ENCODE measurements at regions not wholly inside any gene's neighbourhood (a gene's known extent, or its start where the extent isn't known, plus 50 kb on each side); places are given as distances from the start of the nearest gene placed in this dataset.
"Not testable (repeated sequence)": the region's sequence is repeated elsewhere in the genome, so short reads cannot be mapped to it uniquely, and the experiment has no call there.

DNA sequence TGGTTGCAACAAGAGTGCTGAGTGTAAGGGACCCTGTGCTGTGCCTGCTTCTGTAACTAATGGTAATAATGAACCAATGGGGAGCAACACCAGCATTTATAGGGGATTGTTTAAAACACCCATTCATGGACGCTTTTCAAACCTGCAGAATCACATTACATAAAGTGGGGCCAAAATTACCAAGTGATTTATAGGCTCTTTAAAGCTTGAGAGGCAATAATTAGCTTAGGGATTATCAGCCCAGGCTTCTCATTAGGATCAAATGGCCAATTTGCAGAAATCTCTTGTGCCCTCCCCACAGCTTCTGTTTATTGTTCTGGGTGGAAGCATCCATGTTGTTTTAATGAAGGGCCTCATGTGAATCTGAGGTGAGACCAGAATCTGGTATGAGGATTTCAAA lies 125.5 kb downstream of the ZNF486 start:
- DNase-seq (ENCODE audit: low read depth): not testable (repeated sequence)

DNA sequence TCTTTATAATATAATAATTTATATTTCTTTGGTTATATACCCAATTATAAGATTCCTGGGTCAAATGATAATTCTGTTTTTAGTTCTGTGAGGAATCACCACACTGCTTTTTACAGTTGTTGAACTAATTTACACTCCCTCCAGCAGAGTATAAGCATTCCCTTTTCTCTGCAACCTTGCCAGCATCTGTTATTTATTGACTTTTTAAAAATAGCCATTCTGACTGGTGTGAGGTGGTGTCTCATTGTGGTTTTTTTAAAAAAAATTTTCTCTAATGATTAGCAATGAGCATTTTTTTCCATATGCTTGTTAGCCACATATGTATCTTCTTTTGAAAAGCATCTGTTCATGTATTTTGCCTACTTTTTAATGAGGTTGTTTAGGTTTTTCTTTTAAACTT lies 122.2 kb downstream of the ZNF486 start:
- DNase-seq (ENCODE audit: low read depth): no peak

DNA sequence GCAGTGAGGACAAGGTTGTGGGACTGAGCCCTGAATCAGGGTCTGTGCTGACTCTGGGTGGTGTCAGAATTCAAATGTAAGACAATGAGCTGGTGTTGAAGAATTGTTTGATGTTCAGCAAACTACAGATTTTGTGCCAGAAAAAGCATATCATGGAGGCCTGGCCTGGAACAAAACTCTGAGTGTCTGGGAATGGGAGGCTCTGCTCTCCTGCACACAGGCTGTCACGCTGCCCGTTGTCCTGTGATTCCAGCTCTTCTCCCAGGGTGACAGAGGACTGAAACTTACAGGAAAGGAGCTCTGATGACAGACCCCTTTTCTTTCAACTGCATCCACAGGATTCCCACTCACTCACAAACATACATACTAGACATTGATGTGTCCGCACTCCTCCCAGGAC lies 120.1 kb downstream of the ZNF486 start:
- DNase-seq (ENCODE audit: low read depth): no peak

DNA sequence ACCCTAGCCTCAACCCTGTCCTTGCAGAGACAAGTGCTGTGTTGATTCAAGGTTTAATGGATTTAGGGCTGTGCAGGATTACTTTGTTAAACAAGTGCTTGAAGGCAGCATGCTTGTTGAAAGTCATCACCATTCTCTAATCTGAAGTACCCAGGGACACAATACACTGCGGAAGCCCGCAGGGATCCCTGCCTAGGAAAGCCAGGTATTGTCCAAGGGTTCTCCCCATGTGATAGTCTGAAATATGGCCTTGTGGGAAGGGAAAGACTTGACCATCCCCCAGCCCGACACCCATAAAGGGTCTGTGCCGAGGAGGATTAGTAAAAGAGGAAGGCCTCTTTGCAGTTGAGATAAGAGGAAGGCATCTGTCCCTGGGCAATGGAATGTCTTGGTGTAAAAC lies 118.9 kb downstream of the ZNF486 start:
- not testable (repeated sequence) for DNase-seq (ENCODE audit: low read depth)

DNA sequence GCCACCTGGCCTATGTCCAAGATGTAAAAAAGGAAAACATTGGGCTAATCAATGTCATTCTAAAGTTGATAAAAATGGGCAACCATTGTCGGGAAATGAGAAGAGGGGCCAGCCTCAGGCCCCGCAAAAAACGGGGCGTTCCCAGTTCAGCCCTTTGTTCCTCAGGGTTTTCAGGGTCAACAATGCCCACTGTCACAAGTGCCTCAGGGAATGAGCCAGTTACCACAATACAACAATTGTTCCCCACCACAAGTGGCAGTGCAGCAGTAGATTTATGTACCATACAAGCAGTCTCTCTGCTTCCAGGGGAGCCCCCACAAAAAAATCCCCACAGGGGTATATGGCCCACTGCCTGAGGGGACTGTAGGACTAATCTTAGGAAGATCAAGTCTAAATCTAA lies 112.5 kb downstream of the ZNF486 start:
- no peak for DNase-seq (ENCODE audit: low read depth)

DNA sequence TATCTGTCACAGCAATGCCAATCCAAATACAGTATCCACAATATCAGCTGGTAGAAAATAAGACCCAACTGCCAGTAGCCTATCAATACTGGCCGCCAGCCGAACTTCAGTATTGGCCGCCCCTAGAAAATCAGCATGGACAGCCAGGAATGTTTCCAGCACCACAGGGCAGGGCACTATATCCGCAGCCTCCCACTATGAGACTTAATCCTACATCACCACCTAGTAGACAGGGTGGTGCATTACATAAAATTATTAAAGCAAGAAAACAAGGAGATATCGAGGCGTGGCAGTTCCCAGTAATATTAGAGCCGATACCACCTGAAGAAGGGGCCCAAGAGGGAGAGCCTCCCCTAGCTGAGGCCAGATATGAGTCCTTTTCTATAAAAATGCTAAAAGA lies 111.3 kb downstream of the ZNF486 start:
- peak; percentile 9 for DNase-seq (ENCODE audit: low read depth)

DNA sequence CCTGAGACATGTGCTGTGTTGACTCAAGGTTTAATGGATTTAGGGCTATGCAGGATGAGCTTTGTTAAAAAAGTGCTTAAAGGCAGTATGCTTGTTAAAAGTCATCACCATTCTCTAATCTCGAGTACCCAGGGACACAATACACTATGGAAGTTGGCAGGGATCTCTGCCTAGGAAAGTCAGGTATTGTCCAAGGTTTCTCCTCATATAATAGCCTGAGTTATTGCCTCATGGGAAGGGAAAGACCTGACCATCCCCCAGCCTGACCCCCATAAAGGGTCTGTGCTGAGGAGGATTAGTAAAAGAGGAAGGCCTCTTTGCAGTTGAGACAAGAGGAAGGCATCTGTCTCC lies 109.7 kb downstream of the ZNF486 start:
- DNase-seq (ENCODE audit: low read depth): not testable (repeated sequence)

DNA sequence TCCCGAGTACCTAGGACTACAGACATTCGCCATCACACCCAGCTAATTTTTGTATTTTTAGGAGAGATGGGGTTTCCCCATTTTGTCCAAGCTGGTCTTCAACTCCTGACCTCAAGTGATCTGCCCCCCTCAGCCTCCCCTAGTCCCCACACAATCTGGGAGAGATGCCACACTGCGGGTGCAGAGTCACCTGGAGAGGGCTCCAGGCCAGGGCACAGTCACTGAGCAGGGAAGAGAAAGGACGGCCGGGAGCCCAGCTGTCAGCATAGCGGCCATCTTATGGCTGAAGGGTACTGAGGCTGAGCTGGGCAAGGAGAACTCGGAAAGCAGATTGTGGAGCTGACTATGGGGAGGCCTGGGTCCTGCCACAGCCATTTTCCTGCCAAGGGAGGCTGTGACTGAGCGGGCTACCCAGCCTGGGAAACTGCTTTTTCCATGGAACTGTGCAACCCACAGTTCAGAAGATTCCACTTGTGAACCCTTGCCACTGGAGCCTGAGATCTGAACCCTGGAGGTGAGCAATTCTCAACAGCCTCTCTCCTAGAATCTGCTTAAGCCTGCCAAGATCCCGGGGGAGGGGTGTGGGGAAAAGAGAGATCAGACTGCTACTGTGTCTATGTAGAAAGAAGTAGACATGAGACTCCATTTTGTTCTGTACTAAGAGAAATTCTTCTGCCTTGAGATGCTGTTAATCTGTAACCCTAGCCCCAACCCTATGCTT lies 109.2 kb downstream of the ZNF486 start:
- DNase-seq (ENCODE audit: low read depth): no peak

DNA sequence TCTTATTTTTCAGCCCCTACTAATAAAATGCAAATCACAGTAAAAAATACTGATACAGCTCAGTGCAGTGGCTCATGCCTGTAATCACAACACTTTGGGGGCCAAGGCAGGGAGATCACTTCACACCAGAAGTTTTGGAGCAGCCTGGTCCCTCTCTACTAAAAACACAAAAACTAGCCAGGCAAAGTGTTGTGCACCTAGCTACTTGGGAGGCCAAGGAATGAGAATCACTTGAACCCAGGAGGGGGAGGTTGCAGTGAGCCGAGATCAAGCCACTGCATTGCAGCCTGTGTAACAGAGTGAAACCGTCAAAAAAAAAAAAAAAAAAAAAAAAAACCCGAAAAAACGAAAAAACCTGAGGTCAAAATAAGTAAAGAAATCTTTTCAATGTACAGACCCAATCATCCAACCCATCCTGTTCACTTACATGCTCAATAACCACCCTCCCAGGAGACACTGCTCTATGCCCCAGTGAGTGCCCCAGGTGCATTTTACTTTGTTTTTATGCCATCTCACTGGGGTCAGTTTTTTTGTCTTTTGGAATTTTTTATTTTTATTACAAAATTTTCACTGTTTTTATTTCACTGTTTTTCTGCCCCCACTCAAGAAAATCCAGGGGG lies 107.0 kb downstream of the ZNF486 start:
- DNase-seq (ENCODE audit: low read depth): no peak

DNA sequence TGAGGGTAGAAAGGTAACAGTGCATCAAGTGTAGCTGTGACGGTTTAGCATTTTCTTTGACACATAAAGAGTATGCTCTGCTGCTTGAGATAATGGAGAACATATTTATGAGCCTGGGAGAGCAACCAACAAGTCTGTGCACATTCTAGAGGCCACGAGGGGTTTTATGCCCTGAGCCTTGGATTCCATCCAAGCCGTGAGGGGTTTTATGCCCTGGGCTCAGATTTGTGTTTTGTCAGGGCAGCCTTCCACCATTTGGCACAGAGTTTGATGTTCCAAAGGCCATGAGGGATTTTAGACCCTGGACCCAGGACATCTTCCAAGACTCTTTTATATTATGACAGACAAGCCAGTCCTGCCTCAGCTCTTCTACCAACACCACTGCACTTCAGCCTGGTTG lies 106.4 kb downstream of the ZNF486 start:
- DNase-seq (ENCODE audit: low read depth): no peak

DNA sequence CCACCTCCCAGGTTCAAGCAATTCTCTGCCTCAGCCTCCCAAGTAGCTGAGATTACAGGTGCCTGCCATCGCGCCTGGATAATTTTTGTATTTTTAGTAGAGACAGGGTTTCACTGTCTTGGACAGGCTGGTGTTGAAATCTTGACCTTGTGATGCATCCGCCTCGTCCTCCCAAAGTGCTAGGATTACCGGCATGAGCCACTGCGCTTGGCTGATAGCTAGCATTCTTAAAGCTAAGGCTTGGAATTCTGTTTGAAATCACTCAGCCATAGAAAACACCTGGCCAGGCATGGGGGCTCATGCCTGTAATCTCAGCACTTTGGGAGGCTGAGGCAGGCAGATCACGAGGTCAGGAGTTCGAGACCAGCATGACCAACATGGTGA lies 105.6 kb downstream of the ZNF486 start:
- not testable (repeated sequence) for DNase-seq (ENCODE audit: low read depth)

DNA sequence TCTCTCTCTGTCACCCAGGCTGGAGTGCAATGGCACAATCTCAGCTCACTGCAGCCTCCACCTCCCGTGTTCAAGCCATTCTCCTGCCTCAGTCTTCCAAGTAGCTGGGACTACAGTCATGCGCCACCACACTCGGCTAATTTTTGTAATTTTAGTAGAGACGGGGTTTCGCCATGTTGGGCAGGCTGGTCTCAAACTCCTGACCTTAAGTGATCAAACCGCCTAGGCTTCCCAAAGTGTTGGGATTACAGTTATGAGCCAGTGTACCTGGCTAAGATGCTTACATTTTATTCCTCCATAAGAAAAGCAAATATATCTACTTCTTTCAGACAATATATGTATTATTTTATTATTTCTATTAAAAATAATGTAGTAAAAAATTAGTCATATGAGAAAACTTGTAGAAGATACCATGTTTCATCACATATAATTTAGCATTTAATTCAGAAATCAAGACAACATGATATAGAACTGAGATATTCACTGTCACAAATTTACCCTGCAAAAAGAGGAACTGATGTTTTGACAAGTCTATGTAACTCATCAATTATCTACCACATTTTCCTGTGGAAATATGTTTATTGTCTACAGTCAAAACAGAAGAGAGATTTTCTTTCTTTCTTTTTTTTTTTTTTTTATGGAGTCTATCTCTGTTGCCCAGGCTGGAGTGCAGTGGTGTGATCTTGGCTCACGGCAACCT lies 105.1 kb downstream of the ZNF486 start:
- not testable (repeated sequence) for DNase-seq (ENCODE audit: low read depth)

DNA sequence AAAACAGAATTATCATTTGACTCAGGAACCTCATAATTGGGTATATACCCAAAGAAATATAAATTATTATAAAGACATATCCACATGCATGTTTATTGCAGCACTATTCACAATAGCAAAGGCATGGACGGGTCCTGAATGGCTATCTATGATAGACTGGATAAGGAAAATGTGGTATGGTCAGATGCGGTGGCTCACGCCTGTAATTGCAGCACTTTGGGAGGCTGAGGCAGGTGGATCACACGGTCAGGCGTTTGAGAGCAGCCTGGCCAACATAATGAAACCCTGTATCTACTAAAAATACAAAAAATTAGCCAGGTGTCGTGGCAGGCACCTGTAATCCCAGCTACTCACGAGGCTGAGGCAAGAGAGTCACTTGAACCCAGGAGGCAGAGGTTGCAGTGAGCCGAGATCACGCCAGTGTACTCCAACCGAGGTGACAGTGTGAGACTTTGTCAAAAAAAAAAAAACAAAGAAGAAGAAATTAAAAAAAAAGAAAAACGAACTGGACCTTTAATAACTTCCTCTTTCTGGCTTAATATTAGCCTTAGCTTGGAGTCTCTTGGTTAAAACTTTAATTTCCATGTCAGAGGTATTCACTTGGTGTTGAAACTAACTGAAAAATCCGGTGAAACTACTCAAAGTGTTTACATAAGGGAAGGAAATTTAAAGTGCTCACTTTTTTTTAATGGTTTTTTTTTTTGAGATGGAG lies 104.4 kb downstream of the ZNF486 start:
- DNase-seq (ENCODE audit: low read depth): no peak

DNA sequence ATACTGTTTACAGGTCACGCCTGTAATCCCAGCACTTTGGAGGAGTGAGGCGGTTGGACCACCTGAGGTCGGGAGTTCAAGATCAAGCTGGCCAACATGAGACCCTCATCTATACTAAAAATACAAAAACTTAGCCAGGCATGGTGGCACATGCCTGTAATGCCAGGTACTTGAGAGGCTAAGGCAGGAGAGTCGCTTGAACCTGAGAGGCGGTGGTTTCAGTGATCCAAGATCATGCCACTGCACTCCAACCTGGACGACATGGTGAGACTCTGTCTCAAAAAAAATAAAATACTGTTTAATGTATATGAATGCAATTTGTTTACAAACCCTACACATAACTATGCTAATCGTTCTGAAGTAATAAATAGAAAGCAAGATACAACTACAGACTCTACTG lies 102.4 kb downstream of the ZNF486 start:
- no peak for DNase-seq (ENCODE audit: low read depth)

DNA sequence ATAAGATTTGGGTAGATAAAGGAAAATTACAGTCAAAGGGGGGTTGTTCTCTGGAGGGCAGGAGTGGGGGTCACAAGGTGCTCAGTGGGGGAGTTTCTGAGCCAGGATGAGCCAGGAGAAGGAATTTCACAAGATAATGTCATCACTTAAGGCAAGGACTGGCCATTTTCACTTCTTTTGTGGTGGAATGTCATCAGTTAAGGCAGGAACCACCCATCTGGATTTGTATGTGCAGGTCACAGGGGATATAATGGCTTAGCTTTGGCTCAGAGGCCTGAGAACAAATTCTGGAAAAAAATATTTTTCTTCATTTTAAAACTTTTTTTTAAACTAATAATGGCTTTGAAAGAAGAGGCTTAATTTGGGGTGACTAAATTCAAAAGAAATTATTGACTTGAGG lies 94.5 kb downstream of the ZNF486 start:
- not testable (repeated sequence) for DNase-seq (ENCODE audit: low read depth)

DNA sequence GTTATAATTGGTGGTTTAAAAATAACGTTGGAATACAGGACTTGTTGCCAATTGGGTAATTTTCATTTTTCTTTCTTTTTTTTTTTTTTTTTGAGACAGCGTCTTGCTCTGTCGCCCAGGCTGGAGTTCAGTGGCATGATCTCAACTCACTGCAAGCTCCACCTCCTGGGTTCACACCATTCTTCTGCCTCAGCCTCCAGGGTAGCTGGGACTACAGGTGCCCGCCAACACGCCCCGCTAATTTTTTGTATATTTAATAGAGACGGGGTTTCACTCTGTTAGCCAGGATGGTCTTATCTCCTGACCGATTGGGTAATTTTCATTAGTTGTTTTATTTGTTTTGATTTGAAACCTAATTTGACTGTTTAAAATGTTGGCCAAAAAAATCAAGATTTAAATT lies 93.7 kb downstream of the ZNF486 start:
- DNase-seq (ENCODE audit: low read depth): not testable (repeated sequence)

DNA sequence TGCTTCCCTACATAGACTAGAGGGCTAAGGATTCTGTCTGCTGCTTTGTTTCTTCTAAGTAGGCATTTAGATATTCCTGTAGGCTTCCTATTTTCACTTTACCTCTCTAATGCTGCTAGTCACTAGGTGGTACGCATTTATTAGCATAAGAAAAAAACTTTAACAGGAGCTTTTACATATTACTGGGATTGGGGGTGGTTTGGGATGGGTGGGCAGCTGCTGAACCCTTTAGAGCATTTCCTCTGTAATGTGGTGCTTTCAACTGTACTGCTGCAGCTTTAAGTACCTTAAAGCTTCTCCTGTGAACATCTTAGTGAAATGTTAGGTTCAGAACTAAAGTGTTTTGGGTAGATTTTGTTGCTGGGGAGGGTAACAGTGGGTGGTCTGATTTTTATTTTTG lies 92.6 kb downstream of the ZNF486 start:
- no peak for DNase-seq (ENCODE audit: low read depth)

DNA sequence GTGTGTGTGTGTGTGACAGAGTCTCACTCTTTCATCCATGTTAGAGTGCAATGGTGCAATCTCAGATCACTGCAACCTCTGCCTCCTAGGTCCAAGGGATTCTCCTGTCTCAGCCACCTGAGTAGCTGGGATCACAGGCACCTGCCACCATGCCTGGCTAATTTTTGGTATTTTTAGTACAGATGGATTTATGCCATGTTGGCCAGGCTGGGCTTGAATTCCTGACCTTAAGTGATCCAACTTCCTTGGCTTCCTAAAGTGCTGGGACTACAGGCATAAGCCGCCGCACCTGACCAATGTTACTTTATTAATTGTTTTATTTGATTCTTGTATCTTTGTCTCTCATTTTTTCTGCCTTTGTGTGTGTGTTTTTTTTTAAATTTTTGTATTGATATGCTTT lies 89.6 kb downstream of the ZNF486 start:
- DNase-seq (ENCODE audit: low read depth): no peak

DNA sequence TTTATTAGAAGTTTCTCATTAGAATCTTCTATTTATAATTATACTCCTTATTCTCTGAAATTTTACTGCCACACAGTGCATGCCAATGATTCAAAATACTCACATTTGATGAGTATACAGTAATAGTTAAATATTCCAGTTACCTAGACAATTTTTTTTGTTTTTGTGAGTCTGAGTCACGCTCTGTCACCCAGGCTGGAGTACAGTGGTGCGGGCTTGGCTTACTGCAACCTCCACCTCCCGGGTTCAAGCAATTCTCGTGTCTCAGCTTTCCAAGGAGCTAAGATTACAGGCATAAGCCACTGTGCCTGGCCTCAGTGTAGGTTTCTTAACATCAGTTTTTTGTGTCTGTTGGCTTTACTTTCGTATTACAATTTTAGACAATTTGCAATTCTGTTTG lies 87.1 kb downstream of the ZNF486 start:
- no peak for DNase-seq (ENCODE audit: low read depth)

DNA sequence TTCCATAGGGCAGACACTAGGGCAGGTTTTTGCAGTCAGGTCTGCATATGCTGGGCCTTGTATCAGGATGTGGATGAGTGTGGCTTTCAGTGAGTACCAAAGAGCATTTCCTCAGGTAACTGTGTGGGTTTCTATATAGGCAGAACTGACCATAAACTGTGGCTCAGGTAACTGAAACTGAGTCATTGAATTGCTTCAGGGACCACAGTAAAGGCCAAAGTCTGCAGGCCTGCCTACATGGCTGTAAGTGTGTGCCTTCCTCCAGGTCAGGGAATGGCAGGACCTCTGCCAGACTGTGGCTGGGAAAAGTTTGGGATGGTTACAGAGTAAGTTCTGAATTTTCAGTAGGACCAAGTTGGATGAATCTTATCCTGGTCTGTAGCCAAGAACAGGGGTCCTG lies 85.6 kb downstream of the ZNF486 start:
- DNase-seq (ENCODE audit: low read depth): no peak

DNA sequence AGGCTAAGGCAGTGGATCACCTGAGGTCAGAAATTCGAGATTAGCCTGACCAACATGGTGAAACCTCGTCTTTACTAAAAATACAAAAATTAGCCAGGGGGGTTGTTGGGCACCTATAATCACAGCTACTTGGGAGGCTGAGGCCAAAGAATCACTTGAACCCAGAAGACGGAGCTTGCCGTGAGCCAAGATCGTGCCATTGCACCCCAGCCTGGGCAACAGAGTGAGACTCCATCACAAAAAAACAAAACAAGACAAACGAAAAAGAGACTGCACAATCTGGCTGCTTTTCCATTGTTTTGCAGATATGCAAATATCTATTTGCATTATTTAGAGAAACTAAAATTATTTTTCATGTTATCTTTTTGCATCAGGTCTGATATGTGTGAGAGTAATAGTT lies 83.6 kb downstream of the ZNF486 start:
- DNase-seq (ENCODE audit: low read depth): no peak

DNA sequence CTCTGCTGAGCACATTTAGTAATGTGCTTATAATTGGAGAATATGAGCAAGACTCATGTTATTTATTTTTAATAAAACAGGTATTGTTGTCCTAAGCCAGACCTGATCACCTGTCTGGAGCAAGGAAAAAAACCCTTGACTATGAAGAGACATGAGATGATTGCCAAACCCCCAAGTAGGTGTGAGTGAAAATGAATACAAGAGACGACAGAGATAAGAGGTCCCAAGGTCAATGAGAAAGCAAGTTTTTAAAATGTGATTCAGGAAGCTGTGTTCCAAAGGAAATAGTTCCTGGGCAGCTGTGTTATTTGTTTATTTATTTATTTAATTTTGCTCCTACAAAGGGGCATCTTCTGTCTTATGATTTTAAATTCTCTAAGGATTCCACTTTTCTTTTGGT lies 83.1 kb downstream of the ZNF486 start:
- DNase-seq (ENCODE audit: low read depth): no peak

Data from forelimb muscle (tissue), 1 donor.